ENCODE measurements at regions not wholly inside any gene's neighbourhood (a gene's known extent, or its start where the extent isn't known, plus 50 kb on each side); places are given as distances from the start of the nearest gene placed in this dataset.
"Not testable (repeated sequence)": the region's sequence is repeated elsewhere in the genome, so short reads cannot be mapped to it uniquely, and the experiment has no call there.

GRCh38 chr10:9294132-9294663 is 1239.7 kb downstream of the GATA3 start:
- DNase-seq (ENCODE audit: low read depth): no peak

- no peak for DNase-seq (ENCODE audit: low read depth)
These were observed 1240.4 kb downstream of the GATA3 start for GRCh38 chr10:9294865-9295264.

DNA sequence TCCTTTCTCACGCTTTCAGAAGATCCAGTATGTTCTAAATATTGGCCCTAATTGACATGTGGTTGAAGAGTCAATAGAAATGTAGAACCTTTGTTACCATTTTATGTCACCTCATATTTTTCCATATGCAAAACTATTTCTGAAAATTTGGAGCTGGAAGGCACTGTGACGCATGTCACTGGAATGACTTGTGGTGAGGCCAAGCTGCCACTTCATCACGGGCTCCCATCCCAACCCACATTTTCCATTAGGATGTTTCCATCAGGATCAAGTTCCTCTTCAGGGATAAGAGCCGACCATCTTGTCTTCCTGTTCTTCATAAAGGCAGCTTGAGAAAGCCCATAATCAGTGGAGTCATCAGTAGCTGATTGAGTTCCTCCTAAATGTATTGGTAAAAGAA is 1241.7 kb downstream of the GATA3 start:
- DNase-seq (ENCODE audit: low read depth): no peak

GRCh38 chr10:9297580-9297979 is 1243.1 kb downstream of the GATA3 start:
- DNase-seq (ENCODE audit: low read depth): no peak

GRCh38 chr10:9299966-9300365 is 1245.5 kb downstream of the GATA3 start:
- no peak for DNase-seq (ENCODE audit: low read depth)

GRCh38 chr10:9301148-9301547 is 1246.7 kb downstream of the GATA3 start:
- DNase-seq (ENCODE audit: low read depth): no peak

DNA sequence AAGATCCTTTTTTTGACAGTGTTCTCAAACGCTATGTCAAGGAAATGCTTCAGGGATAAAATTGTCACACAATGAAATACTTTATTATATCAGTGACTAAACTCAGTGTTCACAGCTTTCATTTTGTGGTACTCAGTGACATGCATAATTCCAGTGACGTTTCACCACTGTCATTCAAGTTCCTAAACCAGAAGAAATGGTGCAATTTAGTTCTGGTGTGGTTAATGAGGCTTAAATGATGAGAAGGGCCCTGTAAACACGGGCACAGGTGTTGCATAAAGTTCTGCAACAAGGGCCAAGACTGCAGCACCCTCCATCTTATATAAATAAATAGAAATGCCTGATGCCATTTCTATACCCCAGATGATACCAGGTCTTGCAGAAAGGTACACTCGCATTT is 1247.1 kb downstream of the GATA3 start:
- DNase-seq (ENCODE audit: low read depth): no peak

GRCh38 chr10:9302140-9302746 is 1247.8 kb downstream of the GATA3 start:
- DNase-seq (ENCODE audit: low read depth): no peak

- no peak for DNase-seq (ENCODE audit: low read depth)
These were observed 1250.6 kb downstream of the GATA3 start for GRCh38 chr10:9305018-9305655.

DNA sequence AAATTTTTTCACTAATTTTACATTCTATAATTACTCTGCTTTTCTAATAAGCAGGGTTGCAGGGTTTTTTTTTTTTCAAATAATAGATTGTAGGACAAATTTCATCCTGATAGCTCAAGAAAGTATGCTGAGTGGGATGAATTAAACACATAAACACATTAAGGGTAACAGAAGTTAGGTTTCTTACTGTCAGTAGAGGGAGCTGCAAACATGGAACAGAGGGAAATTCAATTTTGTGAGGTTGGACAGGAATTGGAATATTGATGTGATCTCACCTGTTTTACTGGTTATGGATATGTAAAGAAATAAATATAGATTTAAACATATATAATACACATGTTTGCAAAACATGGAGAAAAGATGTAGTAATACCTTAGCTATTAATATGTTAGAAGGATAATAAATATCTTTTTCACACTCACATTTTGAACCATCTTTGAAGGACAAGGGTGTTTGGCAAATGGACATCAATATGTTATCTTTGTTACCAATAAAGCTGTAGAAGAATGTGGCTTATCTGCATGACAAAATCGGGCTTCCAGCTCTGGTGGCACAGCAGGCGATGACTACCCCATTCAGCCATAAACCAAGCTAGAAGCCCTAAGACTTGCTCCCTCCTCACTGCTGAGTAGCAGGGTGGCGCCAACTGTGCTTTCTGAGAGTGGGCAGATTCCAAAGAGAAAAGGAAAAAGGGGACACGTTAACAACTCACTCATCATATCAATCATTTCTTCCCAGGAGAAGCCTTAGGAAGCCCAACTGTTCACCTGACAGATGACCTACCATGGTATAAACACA is 1257.4 kb downstream of the GATA3 start:
- no peak for DNase-seq (ENCODE audit: low read depth)

DNA sequence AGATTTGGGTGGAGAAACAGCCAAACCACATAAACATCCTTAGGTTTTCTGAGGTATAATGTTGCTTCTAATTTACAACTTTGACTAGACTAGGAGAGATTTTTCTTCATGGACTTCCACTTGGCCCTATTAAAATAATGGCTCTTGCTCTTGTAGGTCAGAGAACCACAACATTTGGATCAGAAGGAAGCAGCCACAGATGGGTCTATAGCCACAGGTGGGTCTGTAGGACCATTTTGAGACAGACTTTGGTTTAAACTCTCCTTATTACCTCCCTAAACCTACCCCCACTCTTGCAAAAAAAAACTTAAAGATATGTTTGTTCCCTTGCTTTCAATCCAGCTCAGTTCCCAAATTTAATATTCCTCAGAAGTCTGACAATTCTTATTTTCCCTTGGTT is 1260.8 kb downstream of the GATA3 start:
- DNase-seq (ENCODE audit: low read depth): no peak

DNA sequence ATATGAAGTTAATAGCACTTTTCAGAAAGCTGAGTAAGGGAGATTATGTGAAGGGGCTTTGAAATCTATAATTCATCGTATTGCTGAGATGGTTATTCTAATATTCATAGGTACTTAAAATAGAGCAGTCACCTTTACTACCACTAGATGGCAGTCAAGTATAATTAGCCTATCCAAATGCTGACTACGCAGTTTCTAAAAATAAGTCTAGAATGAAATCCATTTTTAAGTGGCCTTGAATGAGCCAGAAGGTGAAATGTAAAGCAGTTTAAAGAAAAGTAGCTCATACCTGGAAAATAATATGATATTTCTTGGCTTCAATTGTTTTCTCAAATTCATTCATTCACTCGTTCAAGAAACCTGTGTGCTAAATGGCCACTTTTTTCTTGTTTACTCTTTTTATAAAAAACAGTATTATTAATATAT is 1277.1 kb downstream of the GATA3 start:
- DNase-seq (ENCODE audit: low read depth): no peak

DNA sequence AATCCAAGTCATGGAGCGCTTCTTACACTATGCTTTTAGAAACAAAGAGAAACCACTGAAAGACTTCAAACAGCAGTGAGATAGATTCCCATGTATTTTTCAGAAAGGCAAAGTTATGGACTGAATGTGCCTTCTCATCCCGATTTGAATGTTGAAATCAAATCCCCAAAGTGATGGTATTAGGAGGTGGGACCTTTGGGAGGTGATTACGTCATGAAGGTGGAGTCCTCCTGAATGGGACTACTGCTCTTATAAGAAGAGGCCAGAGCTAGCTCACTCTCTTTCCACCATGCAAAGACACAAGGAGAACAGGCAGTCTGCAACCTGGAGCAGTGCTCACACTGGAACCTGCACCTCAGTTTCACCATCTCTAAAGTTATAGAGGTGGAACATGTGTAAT is 1279.8 kb downstream of the GATA3 start:
- no peak for DNase-seq (ENCODE audit: low read depth)

- no peak for DNase-seq (ENCODE audit: low read depth)
These were observed 1285.2 kb downstream of the GATA3 start for GRCh38 chr10:9339716-9340115.

GRCh38 chr10:9342885-9343570 is 1288.5 kb downstream of the GATA3 start:
- no peak for DNase-seq (ENCODE audit: low read depth)

GRCh38 chr10:9347933-9348332 is 1293.4 kb downstream of the GATA3 start:
- not testable (repeated sequence) for DNase-seq (ENCODE audit: low read depth)

- no peak for DNase-seq (ENCODE audit: low read depth)
These were observed 1303.0 kb downstream of the GATA3 start for GRCh38 chr10:9357471-9357870.

DNA sequence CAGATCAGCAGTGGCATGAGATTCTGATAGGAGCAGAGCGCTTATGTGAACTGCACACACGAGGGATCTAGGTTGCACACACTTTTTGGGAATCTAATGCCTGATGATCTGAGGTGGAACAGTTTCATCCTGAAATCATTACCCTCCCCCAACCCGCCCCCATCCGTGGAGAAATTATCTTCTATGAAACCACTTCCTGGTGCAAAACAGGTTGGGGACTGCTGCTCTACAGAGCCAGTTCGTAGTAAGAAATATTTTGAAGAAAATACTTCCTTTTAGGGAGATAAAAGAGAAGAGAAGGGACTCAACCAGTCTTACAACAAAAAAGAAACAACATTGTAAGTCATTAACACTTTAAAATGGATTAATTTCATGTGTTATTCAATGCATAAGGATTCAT is 1308.2 kb downstream of the GATA3 start:
- DNase-seq (ENCODE audit: low read depth): no peak

DNA sequence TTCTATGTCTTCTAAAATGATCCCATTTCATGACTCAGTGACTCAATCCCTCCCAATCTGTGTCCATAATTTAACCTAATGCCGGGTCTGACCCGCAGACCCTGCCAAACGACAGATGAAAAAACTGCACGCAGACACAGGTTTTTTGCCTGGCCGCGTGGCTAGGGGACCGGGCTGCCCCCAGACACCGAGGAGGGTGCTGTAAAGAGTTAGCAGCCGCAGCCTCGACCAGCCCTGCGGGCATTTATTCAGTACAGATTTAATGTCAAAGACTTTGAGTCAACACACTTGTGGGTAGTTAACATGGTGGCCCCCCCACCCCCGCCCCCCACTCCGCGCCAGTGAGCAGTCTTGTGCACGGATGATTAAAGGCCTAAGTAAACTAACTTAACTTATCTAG is 1324.7 kb downstream of the GATA3 start:
- no peak for DNase-seq (ENCODE audit: low read depth)

GRCh38 chr10:9381733-9382532 is 1327.4 kb downstream of the GATA3 start:
- DNase-seq (ENCODE audit: low read depth): no peak

GRCh38 chr10:9382533-9382866 is 1328.0 kb downstream of the GATA3 start:
- DNase-seq (ENCODE audit: low read depth): no peak

DNA sequence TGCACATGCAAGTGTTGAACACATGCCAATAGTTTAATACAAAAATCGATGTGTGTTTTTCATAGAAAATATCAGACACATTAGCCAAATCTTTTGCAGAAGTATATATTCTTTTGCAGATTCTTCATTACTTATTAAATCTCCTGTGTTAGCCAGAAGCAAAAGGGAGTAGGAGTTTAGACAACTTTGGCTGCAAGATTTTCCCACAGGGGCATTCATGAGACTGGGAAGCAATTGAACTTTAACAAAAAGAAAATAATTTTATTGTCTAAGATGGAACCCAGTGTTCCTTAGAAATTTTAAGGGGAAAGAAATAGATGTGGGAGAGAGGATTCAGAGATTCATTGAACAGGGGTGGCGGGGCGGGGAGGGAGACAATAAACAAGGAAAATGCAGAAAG is 1336.0 kb downstream of the GATA3 start:
- DNase-seq (ENCODE audit: low read depth): no peak

Measured in stimulated activated CD8-positive, alpha-beta memory T cell treated with anti-CD3 and anti-CD28 coated beads, Interleukin-7, amount 100 ng/mL, for 24 hours (primary cell).